ENCODE measurements at regions not wholly inside any gene's neighbourhood (a gene's known extent, or its start where the extent isn't known, plus 50 kb on each side); places are given as distances from the start of the nearest gene placed in this dataset.
"Not testable (repeated sequence)": the region's sequence is repeated elsewhere in the genome, so short reads cannot be mapped to it uniquely, and the experiment has no call there.

DNA sequence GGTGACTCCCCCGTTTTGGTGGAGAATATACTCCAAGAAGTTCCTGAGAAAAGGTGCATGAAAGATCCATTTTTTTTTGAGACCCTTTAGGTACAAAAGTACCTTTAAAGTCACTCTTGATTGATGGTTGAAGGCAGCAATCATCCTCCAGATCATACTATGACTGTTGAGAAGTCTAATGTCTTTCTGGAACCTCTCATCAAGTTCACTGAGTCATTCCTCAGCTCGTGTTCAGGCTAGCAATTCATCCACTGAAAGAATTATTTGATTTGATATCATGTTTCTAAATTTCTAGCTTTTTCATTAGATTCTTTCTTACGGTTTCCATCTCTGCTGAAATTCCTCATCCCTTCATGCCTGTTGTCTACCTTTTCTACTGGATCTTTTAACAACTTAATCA is 65.1 kb upstream of the GJB6 start:
- TF ChIP-seq CTCF (IDR thresholded peaks at IDR 0.05), result no peak
- DNase-seq (no peak), ATAC-seq (no peak)
- no peaks in the 10 kb centered on the region for H3K36me3 ChIP-seq
- H3K4me1 ChIP-seq, result peaks cover 0 to 9% (median 6%) of the 10 kb centered on the region in 9 donors
- no peak overlapping the region for H3K27ac ChIP-seq
- intact Hi-C loops (cut with DNase I), result no loop called here
- H3K4me3 ChIP-seq, result no peak overlapping the region
- 65 to 71% methylated on average over 3 of the region's 3 CpGs for WGBS, 2 donors
- H3K9me3 ChIP-seq, result no peaks in the 10 kb centered on the region
- peaks cover 0 to 51% (median 24%) of the 10 kb centered on the region in 7 donors for H3K27me3 ChIP-seq

DNA sequence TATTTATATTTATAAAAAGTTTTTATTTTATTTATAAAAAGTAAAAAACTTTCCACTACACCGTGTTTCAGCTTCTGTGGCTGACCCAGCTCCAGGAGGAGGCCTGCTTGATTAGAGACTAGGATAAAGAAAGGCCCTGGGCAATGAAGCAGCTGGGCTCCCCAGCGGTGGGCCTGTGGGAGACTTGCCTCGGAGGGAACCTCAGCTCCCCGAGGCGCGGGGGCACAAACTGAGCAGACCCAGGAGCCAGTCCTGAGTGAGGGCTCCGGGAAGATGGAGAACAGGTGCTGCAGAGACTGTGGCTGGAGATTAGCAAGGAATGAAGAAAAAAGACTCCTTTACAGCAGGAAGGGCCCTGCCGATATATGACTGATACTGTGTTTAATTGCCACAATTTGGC is 63.8 kb upstream of the GJB6 start:
- Histone ChIP-seq H3K9me3 (peaks cover 0 to under 1% (median 0%) of the 10 kb centered on the region in 11 donors), H3K27me3 (peaks cover 0 to 39% (median 12%) of the 10 kb centered on the region in 7 donors), H3K36me3 (no peaks in the 10 kb centered on the region), H3K27ac (no peak overlapping the region), H3K4me1 (no peaks in the 10 kb centered on the region), H3K4me3 (no peak overlapping the region)
- ATAC-seq, result no peak
- WGBS, 2 donors, result 68 to 70% methylated on average over 8 of the region's 8 CpGs
- intact Hi-C loops (cut with DNase I), result no loop called here
- TF ChIP-seq CTCF (IDR thresholded peaks at IDR 0.05), result no peak
- DNase-seq, result no peak

- no peaks in the 10 kb centered on the region for H3K36me3 ChIP-seq
- ATAC-seq (no peak), DNase-seq (no peak)
- H3K4me3 ChIP-seq, result no peak overlapping the region
- no peak for TF ChIP-seq CTCF (IDR thresholded peaks at IDR 0.05)
- peaks cover 0 to 26% (median 0%) of the 10 kb centered on the region in 7 donors for H3K27me3 ChIP-seq
- intact Hi-C loops (cut with DNase I), result no loop called here
- peaks cover 0 to 5% (median 0%) of the 10 kb centered on the region in 11 donors for H3K9me3 ChIP-seq
- no peak overlapping the region for H3K27ac ChIP-seq
- WGBS, 2 donors, result 63 to 65% methylated on average over 3 of the region's 3 CpGs
- H3K4me1 ChIP-seq, result no peaks in the 10 kb centered on the region
These were observed 62.4 kb upstream of the GJB6 start for GRCh38 chr13:20294497-20294896.

DNA sequence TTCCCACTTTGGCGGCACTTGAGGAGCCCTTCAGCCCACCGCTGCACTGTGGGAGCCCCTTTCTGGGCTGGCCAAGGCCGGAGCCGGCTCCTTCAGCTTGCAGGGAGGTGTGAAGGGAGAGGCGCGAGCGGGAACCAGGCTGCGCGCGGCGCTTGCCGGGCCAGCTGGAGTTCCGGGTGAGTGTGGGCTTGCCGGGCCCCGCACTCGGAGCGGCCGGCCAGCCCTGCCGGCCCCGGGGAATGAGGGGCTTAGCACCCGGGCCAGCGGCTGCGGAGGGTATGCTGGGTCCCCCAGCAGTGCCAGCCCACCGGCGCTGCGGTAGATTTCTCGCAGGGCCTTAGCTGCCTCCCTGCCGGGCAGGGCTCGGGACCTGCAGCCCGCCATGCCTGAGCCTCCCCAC is 60.2 kb upstream of the GJB6 start:
- peaks cover 0 to 16% (median 0%) of the 10 kb centered on the region in 7 donors for H3K27me3 ChIP-seq
- H3K27ac ChIP-seq; H3K36me3 ChIP-seq; intact Hi-C loops (cut with DNase I); H3K4me3 ChIP-seq; H3K4me1 ChIP-seq; H3K9me3 ChIP-seq; ATAC-seq; DNase-seq: not testable (repeated sequence)
- WGBS, 2 donors, result 96 to 99% methylated on average over 28 to 30 of the region's 30 CpGs

- Histone ChIP-seq H3K4me1 (no peaks in the 10 kb centered on the region), H3K9me3 (peaks cover 0 to 9% (median under 1%) of the 10 kb centered on the region in 11 donors), H3K4me3 (no peak overlapping the region), H3K27ac (no peak overlapping the region), H3K27me3 (peaks cover 0 to 16% (median 0%) of the 10 kb centered on the region in 7 donors), H3K36me3 (no peaks in the 10 kb centered on the region)
- WGBS, 2 donors, result 81 to 82% methylated on average over 5 of the region's 5 CpGs
- ATAC-seq (no peak), DNase-seq (no peak)
- no peak for TF ChIP-seq CTCF (IDR thresholded peaks at IDR 0.05)
- intact Hi-C loops (cut with DNase I), result no loop called here
These were observed 59.6 kb upstream of the GJB6 start for GRCh38 chr13:20291675-20292074.
